Hypothalamus (tissue), 51 donors: ENCODE measurements at regions not wholly inside any gene's neighbourhood (a gene's known extent, or its start where the extent isn't known, plus 50 kb on each side); places are given as distances from the start of the nearest gene placed in this dataset.

Experiments used
- DNase-seq, 51 donors: peaks; one replicate each; lab custom pipeline; 2025; lab: John Stamatoyannopoulos, UW

- DNase-seq, result no peak
Observed at GRCh38 chr14:35456261-35456660, 51.7 kb upstream of the NFKBIA start.

- no peak for DNase-seq
Observed at GRCh38 chr14:35458442-35458841, 53.9 kb upstream of the NFKBIA start.

DNA sequence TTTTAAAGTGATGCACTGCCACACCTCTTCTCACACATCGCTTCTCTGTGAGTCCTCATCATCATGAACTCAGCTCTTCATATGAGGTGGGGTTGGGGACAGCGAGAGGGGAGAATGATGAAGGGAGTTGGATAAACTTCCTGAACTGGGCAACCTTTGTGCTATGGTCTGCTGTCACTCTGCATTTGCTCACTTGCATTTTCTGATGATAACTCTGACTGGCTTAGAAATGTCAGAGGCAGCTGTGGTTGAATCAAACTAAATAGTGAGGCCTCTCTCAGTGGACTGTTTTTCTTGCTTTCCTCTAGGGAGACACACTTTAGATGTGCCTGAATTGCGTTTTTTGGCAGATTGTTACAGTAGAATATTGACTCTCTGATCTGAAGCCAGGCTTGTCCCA lies 55.2 kb upstream of the NFKBIA start:
- DNase-seq, result no peak

- DNase-seq, result peak in 1 of 51 donors; percentile 7
Observed at GRCh38 chr14:35470755-35471154, 63.2 kb upstream of the INSM2 start.

DNA sequence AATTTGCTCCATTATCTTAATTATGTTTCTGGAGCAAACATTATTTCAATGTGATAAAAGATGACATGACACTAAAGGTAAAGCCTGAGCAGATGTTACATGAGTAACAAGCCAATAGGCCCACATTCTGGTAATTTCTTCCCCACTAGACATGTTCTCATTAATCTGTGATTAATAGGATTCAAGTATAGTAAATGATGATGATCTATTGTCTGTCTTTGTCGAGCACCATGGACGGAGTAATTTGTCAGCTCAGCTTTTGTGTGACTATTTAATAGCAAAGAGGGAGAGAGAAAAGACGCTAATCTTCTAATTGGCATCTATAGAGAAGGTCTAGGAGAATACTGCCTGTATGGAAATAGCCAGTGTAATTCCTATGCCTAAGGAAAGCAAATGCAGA lies 62.2 kb upstream of the INSM2 start:
- DNase-seq, result no peak

DNA sequence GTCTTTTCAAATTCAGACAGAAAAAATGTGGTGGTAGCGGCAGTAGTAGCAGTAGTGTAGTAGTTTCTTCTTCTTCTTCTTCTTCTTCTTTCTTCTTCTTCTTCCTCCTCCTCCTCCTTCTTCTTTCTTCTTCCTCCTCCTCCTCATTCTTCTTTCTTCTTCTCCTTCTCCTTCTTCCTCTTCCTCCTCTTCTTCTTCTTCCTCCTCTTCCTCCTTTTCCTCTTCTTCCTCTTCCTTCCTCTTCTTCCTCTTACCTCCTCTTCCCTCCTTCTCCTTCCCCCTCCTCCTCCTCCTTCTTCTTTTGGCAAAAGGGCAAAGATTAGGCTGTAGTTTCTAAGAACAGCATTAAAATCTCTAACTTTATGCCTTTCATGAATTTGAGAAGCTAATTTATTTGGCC lies 59.6 kb upstream of the INSM2 start:
- DNase-seq, result no peak

DNA sequence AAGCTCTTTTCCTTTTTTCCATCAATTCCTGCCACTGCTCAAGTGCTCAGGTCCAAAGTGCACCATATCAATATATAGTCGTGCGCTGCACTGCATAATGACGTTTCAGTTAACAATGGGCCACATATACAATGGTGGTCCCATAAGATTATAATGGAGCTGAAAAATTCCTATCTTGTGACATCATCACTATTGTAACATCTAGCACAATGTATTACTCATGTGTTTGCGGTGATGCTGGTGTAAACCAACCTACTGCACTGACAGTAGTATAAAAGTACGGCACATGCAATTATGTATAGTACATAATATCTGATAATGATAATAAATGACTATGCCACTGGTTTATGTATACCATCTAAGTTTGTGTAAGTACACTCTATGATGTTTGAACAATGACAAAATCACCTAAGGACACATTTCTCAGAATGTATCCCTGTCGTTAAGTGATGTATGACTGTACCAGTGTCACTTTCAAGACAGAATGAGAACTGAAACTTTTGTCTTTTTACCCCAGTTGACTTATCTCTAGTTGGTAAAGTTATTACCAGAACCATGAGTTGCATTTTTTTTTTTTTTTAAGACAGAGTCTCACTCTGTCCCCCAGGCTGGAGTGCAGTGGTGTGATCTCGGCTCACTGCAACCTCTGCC lies 53.7 kb upstream of the INSM2 start:
- DNase-seq, result no peak

GRCh38 chr14:35482994-35483515 lies 50.9 kb upstream of the INSM2 start:
- no peak for DNase-seq
